Activated CD4-positive, alpha-beta T cell treated with anti-CD3 and anti-CD28 coated beads, Interleukin-10, Interleukin-2, amounts not matched to agents 100 ng/mL and 50 ng/mL, durations not matched to agents 16 hours and 8 hours (primary cell): ENCODE measurements at regions not wholly inside any gene's neighbourhood (a gene's known extent, or its start where the extent isn't known, plus 50 kb on each side); places are given as distances from the start of the nearest gene placed in this dataset.
"Not testable (repeated sequence)": the region's sequence is repeated elsewhere in the genome, so short reads cannot be mapped to it uniquely, and the experiment has no call there.

Experiments used
- DNase-seq: peaks from one replicate; pipeline ENCODE4 v3.0.0-alpha.2; 2020

GRCh38 chr14:99995700-99996356 is 69.4 kb upstream of the EVL start:
- peak; percentile 69 for DNase-seq

- DNase-seq = no peak
These were observed 68.2 kb upstream of the EVL start for GRCh38 chr14:99996951-99997571.

- not testable (repeated sequence) for DNase-seq
These were observed 64.8 kb upstream of the EVL start for GRCh38 chr14:100000398-100000797.

- DNase-seq = no peak
These were observed 60.8 kb upstream of the EVL start for GRCh38 chr14:100004392-100004791.

- no peak for DNase-seq
These were observed 58.0 kb upstream of the EVL start for GRCh38 chr14:100007254-100007653.

GRCh38 chr14:100009802-100010201 is 55.4 kb upstream of the EVL start:
- not testable (repeated sequence) for DNase-seq

- DNase-seq = no peak
These were observed 54.5 kb upstream of the EVL start for GRCh38 chr14:100010679-100011078.

GRCh38 chr14:100011628-100012325 is 53.4 kb upstream of the EVL start:
- DNase-seq = no peak

GRCh38 chr14:100012478-100013327 is 52.5 kb upstream of the EVL start:
- no peak for DNase-seq

- no peak for DNase-seq
These were observed 50.0 kb upstream of the EVL start for GRCh38 chr14:100015251-100015655.
